CD4-positive, alpha-beta T cell treated with Interleukin-6 at 100 ng/mL for 8 hours (primary cell): ENCODE measurements at regions not wholly inside any gene's neighbourhood (a gene's known extent, or its start where the extent isn't known, plus 50 kb on each side); places are given as distances from the start of the nearest gene placed in this dataset.

ENCODE experiments used
- DNase-seq: peaks from one replicate; pipeline ENCODE4 v3.0.0-alpha.2; 2020; ENCODE audit warnings: mixed read lengths, low spot score

DNA sequence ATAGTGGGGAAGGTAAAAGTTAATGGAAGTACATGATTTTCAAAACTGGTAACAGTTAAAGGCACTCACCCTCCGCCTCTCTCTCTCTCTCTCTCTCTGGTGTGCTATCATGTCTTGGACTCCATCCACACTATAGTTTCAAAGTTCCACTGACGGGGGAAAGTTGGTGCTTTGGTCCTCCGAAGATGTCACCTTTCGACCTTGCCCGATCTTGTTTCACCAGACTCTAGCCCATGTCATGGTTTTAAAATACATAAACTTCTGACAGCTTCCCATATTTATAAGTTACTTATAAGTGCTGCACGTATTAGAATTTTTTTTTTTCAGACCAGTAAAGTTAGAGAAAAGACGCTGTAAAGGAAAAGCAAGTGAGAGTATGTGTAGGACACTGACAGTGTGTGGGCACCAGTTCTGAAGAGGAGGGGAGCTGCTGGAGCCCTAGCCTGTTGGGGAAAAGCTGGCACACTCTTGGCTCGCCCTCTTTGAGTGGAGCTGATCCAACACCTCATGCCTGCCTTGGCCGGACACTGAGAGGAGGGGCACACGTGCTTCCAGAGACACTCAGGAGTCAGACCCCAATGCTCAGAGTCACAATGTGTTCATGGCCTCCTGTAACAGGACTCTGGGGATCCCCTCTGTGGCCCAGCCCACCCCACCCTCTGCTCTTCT lies 200.5 kb upstream of the TPM1 start:
- no peak for DNase-seq

DNA sequence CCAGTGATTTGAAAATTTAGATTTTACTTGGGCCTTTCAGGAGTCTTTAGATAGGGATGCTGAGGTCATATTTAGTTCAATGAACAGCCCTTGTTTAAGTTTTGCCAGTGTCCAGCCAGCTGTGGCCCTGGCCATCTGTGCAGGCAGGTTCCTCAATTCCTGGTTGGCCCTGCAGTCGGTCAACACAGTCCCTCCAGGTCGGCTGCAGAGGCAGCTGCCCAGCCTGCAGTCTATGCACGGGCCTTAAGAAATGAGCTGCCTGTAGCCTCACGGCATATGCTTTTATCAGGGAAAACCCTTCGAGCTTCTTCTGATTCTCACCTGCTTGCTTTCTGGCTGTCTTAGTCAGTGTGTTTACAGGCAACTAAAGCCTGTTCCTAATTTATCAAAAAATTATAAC lies 199.2 kb upstream of the TPM1 start:
- DNase-seq: no peak

DNA sequence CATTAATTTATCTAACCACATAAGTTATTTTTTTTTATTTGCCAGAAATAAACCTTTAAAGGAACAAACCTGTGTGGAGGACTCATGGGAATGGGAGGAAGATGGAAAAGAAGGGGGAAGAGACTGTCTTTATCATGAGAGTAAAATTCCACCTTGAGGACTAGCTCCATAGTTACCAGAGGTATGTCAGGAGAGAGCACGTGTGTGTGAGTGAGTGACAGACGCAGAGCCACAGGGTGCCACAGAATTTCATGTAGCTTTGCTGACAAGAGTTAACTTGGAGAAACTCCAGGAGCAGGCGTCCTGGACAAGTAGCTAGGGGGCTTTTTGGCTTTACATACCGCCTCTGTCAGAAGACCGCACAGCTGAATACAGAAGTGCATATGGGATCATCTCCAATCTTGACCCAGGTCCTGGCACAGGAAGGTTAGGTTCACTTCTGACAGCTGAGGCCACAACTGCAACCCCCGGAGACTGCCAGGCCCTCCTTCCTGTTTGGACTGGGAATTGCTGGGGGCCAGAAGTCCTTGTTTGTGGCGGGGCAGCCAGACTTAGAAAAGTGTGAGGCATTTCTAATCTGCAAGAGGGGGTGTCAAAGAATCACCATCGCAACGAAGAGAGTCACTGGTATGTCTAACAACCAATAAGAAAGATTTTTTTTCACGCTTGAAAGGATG lies 197.8 kb upstream of the TPM1 start:
- DNase-seq: no peak

DNA sequence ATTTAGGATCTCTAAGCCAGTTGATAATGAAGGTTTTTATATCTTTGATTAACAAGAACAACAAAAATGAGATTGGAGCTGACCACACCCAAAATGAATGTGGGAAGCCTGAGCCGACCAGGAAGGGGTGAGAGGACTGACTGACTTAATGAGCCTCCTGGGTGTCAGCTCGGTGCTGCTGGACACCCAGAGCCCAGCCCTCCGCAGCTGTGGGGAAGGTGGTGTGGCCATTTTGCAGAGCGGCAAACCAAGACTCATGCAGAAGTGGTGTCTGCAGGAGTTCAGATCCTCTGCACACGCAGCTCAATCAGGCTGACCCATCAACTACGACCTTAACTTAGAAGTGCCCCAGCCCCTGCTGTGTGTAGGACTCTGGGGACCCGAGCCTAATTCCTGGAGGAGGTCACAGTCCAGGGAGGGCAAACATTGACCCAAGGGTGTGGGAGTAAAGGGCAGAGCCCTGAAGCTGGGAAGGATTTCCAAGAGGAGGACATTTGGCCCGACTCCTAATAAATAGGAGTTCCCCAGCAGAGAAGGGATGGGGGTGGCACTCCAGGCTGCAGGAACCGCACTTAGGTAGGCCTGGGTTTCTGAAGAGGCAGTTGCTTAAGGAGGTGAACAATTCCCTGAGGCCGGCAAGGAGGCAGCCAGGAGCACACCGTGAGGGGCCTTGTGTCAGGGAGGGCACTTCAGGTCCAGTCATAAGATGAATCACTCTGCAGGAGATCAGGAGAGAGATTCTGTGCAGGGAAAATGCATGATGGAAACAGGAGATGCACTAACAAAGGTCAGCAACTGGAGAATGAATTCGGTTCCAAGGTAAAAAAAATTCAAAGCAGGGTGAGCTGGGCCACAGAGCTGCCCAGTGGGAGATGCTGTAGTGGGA lies 197.1 kb upstream of the TPM1 start:
- DNase-seq: no peak

DNA sequence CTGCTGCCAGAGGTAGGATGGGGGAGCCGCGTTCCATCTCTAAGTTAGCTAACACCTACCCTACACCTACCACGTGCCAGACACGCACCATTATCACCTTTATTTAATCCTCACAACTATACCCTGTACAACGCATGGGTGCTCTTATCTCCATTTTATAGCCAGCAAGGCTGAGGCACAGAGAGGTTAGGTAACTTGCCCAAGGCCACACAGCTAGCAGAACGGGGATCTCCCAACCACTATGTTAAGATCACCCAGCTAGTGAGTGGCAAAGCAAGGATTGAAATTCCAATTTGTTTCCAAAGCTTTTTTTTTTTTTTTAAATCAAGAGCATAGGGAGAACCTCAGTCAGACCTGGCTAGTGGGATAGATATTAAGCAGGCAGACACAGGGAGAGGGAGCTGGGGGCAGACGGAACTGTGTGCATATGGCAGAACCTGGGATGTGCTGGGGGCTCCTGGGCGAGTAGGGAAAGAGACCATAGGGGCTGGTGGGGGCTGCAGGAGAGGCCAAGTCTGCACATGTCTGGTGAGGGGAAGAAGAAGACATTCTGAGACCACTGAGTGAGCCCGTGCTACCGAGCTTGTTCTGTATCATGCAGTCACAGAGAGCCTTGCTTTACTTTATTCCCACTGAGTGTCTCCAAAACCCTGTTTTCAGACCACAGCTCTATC lies 196.3 kb upstream of the TPM1 start:
- no peak for DNase-seq

DNA sequence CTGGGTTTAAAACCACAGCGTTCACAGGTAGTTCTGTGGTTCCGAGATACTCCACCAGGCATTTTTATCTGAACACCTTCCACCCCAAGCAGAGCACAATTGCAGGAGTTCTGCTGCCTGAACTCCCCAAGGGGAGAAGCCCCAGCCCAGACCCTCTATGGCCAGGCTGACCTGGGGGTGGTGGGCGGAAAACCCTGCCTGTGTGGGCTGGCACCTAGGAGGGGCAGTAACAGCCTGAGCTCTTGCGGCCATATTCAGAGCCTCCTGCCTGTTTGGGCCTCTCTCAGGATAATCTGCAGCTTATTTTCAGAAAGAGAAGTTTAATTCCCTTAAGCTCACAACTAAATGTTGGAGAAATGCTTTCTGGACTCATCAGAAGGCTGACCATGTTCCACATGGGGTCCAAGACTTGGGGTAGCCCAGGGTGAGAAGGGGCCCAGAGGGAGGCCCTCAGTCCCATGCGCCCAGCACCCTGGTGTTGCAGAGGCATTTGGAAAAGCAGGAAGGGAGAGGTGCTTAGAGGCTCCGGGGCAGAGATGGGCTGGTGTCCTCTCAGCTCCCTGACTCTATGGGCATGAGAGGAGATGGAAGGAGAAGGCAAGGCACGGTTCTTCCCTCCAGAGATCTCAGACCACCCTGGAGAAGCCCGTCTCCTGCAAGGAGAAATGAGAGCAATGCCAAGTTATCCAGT lies 195.6 kb upstream of the TPM1 start:
- DNase-seq: no peak

DNA sequence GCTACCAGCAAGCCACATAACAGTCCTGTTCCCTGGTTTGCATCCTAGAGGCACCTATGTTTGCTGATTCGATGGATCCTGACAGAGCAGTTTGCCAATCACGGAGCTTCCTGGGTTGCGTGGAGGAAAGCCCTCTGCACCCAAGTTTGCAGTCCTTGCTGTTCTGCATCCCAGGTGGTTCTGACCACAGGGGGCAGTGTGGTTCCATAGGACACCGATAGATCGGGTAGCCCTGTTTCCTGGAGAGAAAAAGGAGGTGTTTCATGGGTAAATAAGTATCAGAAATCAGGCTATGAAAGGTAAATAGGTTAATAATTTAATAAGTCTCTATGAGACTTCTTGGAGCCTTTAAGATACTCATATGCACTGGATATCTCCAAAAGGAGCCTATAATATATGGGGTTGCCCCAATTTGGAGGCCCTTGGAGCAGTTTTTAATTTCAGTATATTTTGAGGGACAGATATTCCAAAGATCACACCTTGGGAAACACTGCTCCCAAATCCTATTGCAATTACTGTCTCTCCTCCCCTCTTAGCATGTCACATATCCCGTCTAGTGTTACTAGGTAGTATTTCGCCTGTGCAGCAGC lies 194.6 kb upstream of the TPM1 start:
- DNase-seq: no peak

DNA sequence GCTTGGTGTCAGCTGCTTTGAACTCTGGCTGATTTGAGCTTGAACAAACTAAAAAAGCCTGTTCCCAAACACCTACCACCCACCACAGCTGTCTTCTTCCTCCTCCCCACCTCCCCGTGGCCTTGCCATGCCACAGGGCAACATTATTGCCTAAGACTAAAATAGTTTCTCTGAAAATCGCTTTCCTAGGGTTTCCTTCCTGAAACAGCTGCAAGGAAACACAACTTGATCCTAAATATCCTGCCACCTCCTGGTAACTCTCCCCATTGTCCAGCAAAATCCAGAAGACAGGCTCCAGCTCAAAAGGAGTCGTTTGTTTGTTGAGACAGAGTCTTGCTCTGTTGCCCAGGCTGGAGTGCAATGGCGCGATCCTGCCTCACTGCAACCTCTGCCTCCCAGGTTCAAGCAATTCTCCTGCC lies 193.9 kb upstream of the TPM1 start:
- no peak for DNase-seq

DNA sequence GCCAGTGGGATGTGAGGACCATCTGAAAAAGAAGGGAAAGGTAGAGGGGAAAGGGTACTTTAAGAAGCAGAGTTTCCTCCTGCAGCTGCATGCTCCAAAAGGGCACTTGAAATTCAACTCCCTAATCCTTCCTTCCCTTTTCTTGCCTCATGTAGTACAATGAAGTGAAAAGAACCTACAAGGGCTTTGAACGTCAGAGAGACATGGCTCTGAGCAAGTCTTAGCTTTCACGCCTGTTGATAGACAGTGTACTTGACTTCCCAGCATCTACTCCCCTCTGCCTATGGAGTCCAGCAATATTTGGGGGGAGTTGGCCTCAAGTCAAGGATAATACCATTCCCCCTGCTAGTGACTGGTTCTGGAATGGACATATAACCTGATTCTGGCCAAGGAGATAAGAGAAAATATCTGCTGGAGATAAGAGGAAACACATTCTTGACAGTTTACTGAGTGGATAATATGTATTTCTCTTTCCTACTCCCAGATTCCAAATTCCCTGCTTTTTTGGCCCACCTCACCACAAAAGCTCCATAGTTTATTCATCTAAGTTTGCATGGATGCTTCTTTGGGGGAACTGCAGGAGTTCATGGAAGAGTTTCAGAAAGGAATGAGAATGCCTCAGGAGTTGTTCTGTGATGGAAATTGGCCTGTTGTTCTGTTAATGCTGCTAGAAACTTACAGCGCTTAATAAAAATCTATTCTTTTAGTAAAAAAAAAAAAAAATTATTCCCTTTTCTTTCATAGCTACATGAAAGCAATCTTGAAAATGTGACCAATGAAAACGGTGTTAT lies 193.0 kb upstream of the TPM1 start:
- DNase-seq: no peak

DNA sequence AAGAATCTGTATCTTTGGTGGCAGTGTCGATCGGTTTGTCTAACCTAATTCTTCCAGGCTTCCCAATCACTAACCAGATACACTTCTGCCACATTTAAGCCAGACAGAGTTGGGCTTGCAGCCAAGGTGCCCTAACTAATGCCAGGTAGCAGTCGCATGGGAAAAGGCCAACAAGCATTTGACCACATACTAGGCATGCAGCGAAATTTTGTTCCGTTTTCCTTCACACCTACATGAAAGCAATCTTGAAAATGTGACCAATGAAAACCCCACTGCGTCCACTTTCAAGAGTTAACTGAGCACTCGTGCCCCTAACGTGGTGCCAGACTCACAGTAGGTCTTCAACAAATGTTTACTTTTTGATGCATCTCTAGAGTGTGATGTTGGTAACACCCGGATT lies 192.2 kb upstream of the TPM1 start:
- DNase-seq: no peak

DNA sequence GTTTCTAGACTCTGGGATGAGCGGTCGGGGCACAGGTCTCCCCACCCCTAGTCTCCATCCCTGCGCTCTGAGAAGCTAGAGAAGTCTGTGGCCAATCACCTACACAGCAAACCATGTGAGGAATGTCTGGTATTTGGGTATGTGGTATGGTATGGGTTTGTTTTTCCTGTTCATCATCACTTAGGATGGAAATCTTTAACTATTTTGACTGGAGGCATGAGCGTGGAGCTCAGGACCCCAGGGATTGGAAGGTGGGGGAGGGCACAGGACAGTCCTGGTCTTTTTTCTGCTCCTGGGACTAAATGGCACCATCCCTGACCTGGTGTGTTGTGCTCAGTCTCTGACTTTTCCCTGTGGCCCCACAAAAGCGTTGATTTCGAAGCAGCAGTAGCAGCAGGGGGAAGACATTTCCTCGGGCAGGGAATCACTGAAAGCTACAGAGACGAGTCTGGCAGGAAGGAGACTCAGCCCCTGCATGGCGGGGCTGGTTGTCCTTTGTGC lies 191.7 kb upstream of the TPM1 start:
- DNase-seq: no peak

DNA sequence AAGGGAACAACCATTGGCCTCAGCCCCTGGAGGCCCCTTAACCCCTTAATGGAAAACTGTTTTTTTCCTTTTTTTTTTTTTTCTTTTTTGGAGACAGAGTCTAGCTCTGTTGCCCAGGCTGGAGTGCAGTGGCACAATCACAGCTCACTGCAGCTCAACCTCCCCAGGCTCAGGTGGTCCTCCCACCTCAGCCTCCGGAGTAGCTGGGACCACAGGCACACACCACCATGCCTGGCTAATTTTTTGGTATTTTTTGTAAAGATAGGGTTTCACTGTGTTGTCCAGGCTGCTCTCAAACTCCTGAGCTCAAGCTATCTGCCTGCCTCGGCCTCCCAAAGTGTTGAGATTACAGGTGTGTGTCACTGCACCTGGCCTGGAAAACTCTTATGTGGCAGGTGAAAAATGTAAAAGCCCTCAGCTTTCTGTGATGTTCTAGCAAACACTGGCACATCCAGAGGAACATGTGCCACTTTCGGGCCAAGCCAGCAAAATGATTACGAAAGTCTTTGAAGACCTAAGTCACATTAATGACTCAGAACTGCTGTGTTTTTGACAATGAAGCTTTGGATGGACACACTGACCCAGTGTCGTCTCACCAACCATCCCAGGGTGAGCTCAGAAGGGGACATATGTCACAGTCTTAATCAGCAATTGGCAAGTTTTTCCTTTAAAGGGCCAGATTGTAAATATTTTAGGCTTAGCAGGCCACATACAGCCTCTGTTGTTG lies 189.3 kb upstream of the TPM1 start:
- DNase-seq: no peak

DNA sequence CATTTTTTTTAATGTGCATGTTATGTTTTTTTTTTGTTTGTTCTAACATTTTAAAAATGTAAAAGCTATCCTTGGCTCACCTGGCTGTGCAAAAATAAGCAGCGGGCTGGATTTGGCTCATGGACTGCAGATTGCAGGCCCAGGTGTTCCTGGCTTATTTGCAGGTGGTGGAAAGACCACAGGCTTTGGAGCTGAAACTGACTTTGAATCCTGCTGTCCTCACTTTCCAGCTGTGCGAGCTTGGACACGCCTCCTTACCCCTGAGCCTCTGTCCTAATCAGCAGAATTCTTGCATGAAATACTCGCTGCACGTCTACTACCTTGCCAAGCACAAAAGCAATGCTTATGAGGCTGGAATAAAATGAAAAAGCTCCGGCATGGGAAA lies 188.7 kb upstream of the TPM1 start:
- no peak for DNase-seq

DNA sequence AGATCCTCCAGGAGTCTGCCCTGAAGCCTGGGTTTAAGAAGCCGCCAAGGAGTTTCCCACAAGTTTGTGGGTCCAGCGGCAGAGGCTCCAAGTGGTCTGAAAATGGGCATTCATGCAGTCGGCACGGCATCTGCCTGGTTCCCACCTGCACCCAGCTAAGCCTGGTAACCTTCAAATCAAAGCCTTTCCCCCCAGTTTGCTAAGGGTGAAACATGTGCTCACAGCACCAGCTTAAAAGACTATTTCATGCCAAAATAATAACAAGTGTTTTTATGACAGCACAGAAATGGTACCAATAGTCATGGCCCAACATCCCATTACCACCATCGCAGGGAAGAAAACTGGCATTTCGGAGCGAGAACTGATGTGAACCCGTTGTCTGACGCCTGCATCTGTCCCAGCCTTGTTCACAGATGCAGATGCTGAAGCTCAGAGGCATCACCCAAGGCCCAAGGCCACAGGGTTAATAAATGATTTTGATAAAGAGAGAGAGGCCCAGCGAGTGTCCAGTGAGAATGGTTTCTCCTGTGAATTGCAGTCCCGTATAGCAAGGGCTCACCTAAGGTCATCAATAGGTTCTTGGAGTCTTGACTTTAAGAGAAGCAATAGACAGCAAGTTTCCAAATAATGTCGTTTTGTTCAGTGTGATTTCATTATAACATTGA lies 188.0 kb upstream of the TPM1 start:
- no peak for DNase-seq

DNA sequence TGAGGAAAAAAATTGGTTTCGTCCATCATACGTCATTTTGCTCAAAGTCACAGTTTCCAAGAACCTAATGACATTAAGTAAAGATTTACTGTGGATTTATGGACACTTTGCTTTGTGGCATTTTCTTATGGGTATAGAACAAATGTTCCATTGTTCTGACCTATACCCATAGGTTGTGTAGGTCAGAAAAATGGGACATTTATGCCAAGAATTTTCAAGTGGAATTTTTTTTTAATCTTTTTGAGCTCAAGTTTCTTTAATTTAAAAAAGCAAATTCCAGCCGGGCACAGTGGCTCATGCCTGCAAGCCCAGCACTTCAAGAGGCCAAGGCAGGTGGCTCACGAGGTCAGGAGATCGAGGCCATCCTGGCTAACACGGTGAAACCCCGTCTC lies 187.5 kb upstream of the TPM1 start:
- DNase-seq: no peak

DNA sequence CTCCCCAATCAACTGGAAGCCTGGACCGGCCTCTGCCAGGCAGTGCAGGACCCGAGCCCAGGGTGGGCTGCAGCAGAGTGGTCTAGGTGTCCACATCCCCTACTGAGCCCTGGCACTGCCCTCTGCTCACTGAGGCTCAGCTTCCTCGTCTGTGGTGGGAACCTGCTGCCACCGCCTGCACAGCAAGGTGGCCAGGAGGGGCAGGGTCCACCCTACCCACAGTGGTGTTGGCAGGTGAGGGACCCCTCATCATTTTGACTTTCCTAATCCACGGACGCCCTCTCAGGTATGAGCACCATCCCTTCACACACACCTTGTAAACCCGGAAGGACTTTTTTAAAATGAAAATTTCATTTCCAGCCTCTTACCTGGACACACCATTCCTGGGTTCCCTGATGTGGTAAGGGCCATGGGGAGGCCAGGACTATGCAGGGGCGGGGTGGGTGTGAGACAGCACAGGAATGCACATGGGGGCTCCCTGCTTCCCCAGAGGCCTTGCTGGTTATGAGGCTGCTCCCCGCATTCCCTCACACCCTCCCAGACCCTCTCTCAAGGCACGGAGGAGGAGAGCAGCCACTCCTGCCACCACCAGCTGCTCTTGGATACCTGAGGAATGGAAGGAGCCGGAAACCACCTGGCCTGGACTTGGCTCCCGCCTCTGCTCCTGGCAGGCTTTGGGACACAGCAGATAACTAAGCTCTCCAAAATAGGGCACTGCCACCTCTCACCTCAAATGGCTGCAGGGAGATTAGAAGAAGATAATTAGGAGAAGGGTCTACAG lies 185.9 kb upstream of the TPM1 start:
- DNase-seq: no peak

DNA sequence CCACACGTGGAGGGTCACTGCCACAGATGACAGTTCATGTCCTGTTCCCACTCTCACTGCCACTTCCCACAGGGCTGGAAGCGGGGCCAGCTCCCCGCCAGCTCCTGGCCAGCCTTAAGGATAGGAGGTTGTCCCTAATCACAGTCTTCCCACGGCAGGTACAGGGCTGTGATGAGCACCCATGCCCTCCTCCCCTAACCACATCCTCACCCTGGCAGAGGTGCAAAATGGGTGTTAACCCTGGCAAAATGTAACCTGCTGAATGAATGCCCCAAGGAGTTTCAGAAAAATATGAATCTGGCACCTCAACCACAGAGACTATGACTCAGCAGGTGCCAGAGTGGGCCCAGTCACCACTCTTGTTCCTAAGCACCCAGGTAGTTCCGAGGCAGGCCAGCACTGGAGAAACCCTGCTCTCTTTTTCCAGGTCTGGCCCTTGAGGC lies 185.1 kb upstream of the TPM1 start:
- no peak for DNase-seq

DNA sequence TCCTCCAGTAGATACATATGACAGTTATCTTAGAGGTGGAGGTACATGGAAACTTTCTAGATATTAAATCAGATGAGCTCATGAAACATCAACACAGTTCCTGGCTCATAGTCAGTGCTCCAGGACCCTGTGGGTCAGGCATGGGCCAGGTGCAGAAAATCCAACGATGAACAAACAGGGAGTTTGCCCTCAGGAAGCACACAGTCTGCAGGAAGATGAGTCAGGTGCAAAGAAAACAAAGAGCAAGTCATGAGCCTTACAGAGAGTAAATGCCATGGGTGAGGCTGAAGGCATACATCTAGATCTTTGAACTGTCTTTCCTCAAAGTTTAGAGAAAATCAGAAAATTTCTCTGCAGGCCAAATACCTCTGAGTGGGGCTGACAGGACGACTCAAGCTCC lies 184.2 kb upstream of the TPM1 start:
- no peak for DNase-seq
